H1 (cell line): ENCODE measurements at regions not wholly inside any gene's neighbourhood (a gene's known extent, or its start where the extent isn't known, plus 50 kb on each side); places are given as distances from the start of the nearest gene placed in this dataset.

Source experiments
- ATF3 ChIP-seq: IDR thresholded peaks from 2 replicates; pipeline ENCODE4 v1.6.1; 2011; ENCODE audit warnings: low read depth, mild to moderate bottlenecking, low read length; ENCODE audit not compliant: insufficient read depth
- BACH1 ChIP-seq: IDR thresholded peaks from 2 replicates; pipeline ENCODE4 v1.6.1; 2012; ENCODE audit warnings: low read length, improper control_type of control experiment
- BRCA1 ChIP-seq: IDR thresholded peaks from 2 replicates; pipeline ENCODE4 v1.6.1; 2012; ENCODE audit warnings: low read depth, low read length, improper control_type of control experiment
- FOSL1 ChIP-seq: IDR thresholded peaks from 2 replicates; pipeline ENCODE4 v1.6.1; 2011; ENCODE audit warnings: mild to moderate bottlenecking, low read depth, low read length, moderate library complexity; ENCODE audit not compliant: insufficient read depth
- NANOG ChIP-seq: IDR thresholded peaks from 2 replicates; pipeline ENCODE4 v1.6.1; 2011; ENCODE audit warnings: low read length, low read depth, mild to moderate bottlenecking, inconsistent platforms; ENCODE audit not compliant: insufficient read depth, poor library complexity, severe bottlenecking
- PHF8 ChIP-seq: fragments of 200-600 bp; sonication (generic); conservative IDR thresholded peaks from 2 replicates; pipeline ENCODE4 v1.7.1; 2012; ENCODE audit warnings: low read depth, mild to moderate bottlenecking, inconsistent platforms, low read length, moderate library complexity
- POU5F1 ChIP-seq: IDR thresholded peaks from 2 replicates; pipeline ENCODE4 v1.6.1; 2011; ENCODE audit warnings: low read depth, mild to moderate bottlenecking, low read length, moderate library complexity
- RFX5 ChIP-seq: IDR thresholded peaks from 2 replicates; pipeline ENCODE4 v1.6.1; 2011; ENCODE audit warnings: low read depth, low read length, improper control_type of control experiment, borderline replicate concordance
- SIRT6 ChIP-seq: IDR thresholded peaks from one replicate; pipeline ENCODE4 v1.7.1; 2012; ENCODE audit warnings: low read length, inconsistent platforms
- TF ChIP-seq, protein P1 (sequence below): fragments of 300-600 bp; sonication (generic); IDR thresholded peaks from 2 replicates; pipeline ENCODE4 v1.7.1; 2012; ENCODE audit warnings: low read length, moderate library complexity, mild to moderate bottlenecking, inconsistent platforms; ENCODE audit not compliant: insufficient replicate concordance

DNA sequence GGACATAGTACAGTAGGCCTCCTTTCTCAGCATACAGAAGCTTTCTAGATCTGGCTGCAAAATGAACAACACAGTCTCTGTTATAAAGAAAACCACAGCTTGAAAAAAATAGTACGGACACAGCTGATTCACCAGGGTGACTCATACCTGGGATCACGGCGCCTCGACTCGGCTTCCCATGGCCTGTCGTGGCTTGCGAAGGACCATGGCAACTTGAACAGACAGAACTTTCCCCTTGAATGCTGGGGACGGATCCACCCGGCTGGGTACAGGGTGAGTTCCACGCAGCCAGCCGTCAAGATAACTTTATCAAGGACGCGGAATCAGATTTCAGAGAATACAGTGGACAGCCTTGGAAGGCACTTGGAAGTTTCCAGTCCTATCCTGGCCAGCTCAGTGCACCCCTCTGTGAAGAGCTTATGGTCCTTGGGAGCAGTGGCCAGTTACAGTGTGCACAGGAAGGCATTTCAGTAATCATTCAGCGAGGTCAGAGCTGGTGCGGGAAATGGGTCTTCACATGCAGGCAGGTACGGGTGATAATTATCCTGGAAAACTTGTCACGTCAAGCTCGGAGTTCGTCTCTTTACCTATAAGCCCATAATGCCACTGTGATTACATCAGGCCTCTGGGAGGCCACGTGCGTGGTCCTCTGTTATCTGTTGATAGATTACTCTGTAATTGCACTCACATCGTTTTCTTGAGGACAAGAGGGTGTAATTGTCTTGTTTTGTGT, 57.9 kb upstream of the MAF start (continued):
- no peak for TF ChIP-seq BRCA1
- TF ChIP-seq, protein P1, sequence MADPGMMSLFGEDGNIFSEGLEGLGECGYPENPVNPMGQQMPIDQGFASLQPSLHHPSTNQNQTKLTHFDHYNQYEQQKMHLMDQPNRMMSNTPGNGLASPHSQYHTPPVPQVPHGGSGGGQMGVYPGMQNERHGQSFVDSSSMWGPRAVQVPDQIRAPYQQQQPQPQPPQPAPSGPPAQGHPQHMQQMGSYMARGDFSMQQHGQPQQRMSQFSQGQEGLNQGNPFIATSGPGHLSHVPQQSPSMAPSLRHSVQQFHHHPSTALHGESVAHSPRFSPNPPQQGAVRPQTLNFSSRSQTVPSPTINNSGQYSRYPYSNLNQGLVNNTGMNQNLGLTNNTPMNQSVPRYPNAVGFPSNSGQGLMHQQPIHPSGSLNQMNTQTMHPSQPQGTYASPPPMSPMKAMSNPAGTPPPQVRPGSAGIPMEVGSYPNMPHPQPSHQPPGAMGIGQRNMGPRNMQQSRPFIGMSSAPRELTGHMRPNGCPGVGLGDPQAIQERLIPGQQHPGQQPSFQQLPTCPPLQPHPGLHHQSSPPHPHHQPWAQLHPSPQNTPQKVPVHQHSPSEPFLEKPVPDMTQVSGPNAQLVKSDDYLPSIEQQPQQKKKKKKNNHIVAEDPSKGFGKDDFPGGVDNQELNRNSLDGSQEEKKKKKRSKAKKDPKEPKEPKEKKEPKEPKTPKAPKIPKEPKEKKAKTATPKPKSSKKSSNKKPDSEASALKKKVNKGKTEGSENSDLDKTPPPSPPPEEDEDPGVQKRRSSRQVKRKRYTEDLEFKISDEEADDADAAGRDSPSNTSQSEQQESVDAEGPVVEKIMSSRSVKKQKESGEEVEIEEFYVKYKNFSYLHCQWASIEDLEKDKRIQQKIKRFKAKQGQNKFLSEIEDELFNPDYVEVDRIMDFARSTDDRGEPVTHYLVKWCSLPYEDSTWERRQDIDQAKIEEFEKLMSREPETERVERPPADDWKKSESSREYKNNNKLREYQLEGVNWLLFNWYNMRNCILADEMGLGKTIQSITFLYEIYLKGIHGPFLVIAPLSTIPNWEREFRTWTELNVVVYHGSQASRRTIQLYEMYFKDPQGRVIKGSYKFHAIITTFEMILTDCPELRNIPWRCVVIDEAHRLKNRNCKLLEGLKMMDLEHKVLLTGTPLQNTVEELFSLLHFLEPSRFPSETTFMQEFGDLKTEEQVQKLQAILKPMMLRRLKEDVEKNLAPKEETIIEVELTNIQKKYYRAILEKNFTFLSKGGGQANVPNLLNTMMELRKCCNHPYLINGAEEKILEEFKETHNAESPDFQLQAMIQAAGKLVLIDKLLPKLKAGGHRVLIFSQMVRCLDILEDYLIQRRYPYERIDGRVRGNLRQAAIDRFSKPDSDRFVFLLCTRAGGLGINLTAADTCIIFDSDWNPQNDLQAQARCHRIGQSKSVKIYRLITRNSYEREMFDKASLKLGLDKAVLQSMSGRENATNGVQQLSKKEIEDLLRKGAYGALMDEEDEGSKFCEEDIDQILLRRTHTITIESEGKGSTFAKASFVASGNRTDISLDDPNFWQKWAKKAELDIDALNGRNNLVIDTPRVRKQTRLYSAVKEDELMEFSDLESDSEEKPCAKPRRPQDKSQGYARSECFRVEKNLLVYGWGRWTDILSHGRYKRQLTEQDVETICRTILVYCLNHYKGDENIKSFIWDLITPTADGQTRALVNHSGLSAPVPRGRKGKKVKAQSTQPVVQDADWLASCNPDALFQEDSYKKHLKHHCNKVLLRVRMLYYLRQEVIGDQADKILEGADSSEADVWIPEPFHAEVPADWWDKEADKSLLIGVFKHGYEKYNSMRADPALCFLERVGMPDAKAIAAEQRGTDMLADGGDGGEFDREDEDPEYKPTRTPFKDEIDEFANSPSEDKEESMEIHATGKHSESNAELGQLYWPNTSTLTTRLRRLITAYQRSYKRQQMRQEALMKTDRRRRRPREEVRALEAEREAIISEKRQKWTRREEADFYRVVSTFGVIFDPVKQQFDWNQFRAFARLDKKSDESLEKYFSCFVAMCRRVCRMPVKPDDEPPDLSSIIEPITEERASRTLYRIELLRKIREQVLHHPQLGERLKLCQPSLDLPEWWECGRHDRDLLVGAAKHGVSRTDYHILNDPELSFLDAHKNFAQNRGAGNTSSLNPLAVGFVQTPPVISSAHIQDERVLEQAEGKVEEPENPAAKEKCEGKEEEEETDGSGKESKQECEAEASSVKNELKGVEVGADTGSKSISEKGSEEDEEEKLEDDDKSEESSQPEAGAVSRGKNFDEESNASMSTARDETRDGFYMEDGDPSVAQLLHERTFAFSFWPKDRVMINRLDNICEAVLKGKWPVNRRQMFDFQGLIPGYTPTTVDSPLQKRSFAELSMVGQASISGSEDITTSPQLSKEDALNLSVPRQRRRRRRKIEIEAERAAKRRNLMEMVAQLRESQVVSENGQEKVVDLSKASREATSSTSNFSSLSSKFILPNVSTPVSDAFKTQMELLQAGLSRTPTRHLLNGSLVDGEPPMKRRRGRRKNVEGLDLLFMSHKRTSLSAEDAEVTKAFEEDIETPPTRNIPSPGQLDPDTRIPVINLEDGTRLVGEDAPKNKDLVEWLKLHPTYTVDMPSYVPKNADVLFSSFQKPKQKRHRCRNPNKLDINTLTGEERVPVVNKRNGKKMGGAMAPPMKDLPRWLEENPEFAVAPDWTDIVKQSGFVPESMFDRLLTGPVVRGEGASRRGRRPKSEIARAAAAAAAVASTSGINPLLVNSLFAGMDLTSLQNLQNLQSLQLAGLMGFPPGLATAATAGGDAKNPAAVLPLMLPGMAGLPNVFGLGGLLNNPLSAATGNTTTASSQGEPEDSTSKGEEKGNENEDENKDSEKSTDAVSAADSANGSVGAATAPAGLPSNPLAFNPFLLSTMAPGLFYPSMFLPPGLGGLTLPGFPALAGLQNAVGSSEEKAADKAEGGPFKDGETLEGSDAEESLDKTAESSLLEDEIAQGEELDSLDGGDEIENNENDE: no peak
- no peak for TF ChIP-seq POU5F1
- no peak for TF ChIP-seq NANOG
- no peak for TF ChIP-seq FOSL1
- TF ChIP-seq PHF8: no peak
- TF ChIP-seq ATF3: no peak
- no peak for TF ChIP-seq SIRT6
- TF ChIP-seq BACH1: no peak
- no peak for TF ChIP-seq RFX5
- TF ChIP-seq, all 59 proteins: peak for 0
